H9 (cell line): ENCODE measurements at regions not wholly inside any gene's neighbourhood (a gene's known extent, or its start where the extent isn't known, plus 50 kb on each side); places are given as distances from the start of the nearest gene placed in this dataset.

ENCODE experiments used
- DNase-seq: peaks from one replicate; pipeline ENCODE4 v3.0.0-alpha.2; 2017
- H2AFZ ChIP-seq: one replicate; pipeline ENCODE4 v1.6.1; 2013; ENCODE audit warnings: mild to moderate bottlenecking, low read length, control low read depth, moderate library complexity
- H2AK5ac ChIP-seq: 2 replicates; pipeline ENCODE4 v1.6.1; 2013; ENCODE audit warnings: low read length, control low read depth, mixed read lengths; ENCODE audit not compliant: insufficient read length
- H2BK120ac ChIP-seq: one replicate; pipeline ENCODE4 v1.6.1; 2013; ENCODE audit warnings: low read depth, mild to moderate bottlenecking, low read length, control low read depth, inconsistent platforms; ENCODE audit not compliant: poor library complexity, severe bottlenecking
- H2BK12ac ChIP-seq: 2 replicates; pipeline ENCODE4 v1.6.1; 2013; ENCODE audit warnings: low read length, control low read depth, mixed read lengths, low read depth; ENCODE audit not compliant: insufficient read length
- H2BK15ac ChIP-seq: 2 replicates; pipeline ENCODE4 v1.6.1; 2013; ENCODE audit warnings: low read depth, low read length, control low read depth
- H2BK20ac ChIP-seq: one replicate; pipeline ENCODE4 v1.6.1; 2013; ENCODE audit warnings: low read depth, mild to moderate bottlenecking, low read length, control low read depth, inconsistent platforms; ENCODE audit not compliant: poor library complexity, severe bottlenecking
- H2BK5ac ChIP-seq: 2 replicates; pipeline ENCODE4 v1.6.1; 2013; ENCODE audit warnings: low read length, control low read depth, mixed read lengths; ENCODE audit not compliant: insufficient read length
- H3K14ac ChIP-seq: 2 replicates; pipeline ENCODE4 v1.6.1; 2013; ENCODE audit warnings: low read length, control low read depth; ENCODE audit not compliant: insufficient read depth
- H3K18ac ChIP-seq: 2 replicates; pipeline ENCODE4 v1.6.1; 2013; ENCODE audit warnings: low read depth, mild to moderate bottlenecking, mixed read lengths, low read length, control low read depth; ENCODE audit not compliant: insufficient read length
- H3K23ac ChIP-seq: 2 replicates; pipeline ENCODE4 v1.6.1; 2013; ENCODE audit warnings: low read length, control low read depth, mixed read lengths, low read depth; ENCODE audit not compliant: insufficient read length
- H3K23me2 ChIP-seq: 2 replicates; pipeline ENCODE4 v1.6.1; 2013; ENCODE audit warnings: low read depth, mild to moderate bottlenecking, mixed read lengths, low read length, control low read depth; ENCODE audit not compliant: insufficient read length, poor library complexity, severe bottlenecking
- H3K27ac ChIP-seq: 2 replicates; pipeline ENCODE4 v1.5.1; 2013; ENCODE audit warnings: low read length, control low read depth, mixed read lengths, low read depth; ENCODE audit not compliant: insufficient read length
- H3K27me3 ChIP-seq: 2 replicates; pipeline ENCODE4 v1.6.1; 2013; ENCODE audit warnings: low read length, control low read depth, inconsistent platforms; ENCODE audit not compliant: insufficient read depth
- H3K4ac ChIP-seq: 2 replicates; pipeline ENCODE4 v1.6.1; 2013; ENCODE audit warnings: low read depth, mild to moderate bottlenecking, control low read depth, inconsistent platforms, low read length, moderate library complexity
- H3K4me1 ChIP-seq: 2 replicates; pipeline ENCODE4 v1.6.1; 2013; ENCODE audit warnings: low read length, control low read depth, inconsistent platforms; ENCODE audit not compliant: insufficient read depth
- H3K4me2 ChIP-seq: 2 replicates; pipeline ENCODE4 v1.6.1; 2013; ENCODE audit warnings: low read length, control low read depth, mixed read lengths; ENCODE audit not compliant: insufficient read length, insufficient read depth
- H3K56ac ChIP-seq: 2 replicates; pipeline ENCODE4 v1.6.1; 2013; ENCODE audit warnings: low read depth, mild to moderate bottlenecking, mixed read lengths, low read length, control low read depth; ENCODE audit not compliant: insufficient read length
- H3K79me1 ChIP-seq: 2 replicates; pipeline ENCODE4 v1.6.1; 2013; ENCODE audit warnings: low read depth, mild to moderate bottlenecking, moderate library complexity, low read length, control low read depth, inconsistent platforms; ENCODE audit not compliant: insufficient read depth, poor library complexity, severe bottlenecking
- H3K79me2 ChIP-seq: 2 replicates; pipeline ENCODE4 v1.6.1; 2013; ENCODE audit warnings: low read length, control low read depth, inconsistent platforms; ENCODE audit not compliant: insufficient read depth
- H3K9ac ChIP-seq: 2 replicates; pipeline ENCODE4 v1.6.1; 2013; ENCODE audit warnings: low read length, control low read depth, mixed read lengths; ENCODE audit not compliant: insufficient read length; ENCODE audit errors: extremely low read depth
- H3K9me3 ChIP-seq: one replicate; pipeline ENCODE4 v1.6.1; 2013; ENCODE audit warnings: low read depth, low read length, inconsistent platforms; ENCODE audit not compliant: control insufficient read depth
- H3T11ph ChIP-seq: one replicate; pipeline ENCODE4 v1.6.1; 2013; ENCODE audit warnings: mild to moderate bottlenecking, low read length, control low read depth, inconsistent platforms
- H4K20me1 ChIP-seq: one replicate; pipeline ENCODE4 v1.6.1; 2013; ENCODE audit not compliant: control insufficient read depth, insufficient read length, insufficient read depth
- H4K5ac ChIP-seq: 2 replicates; pipeline ENCODE4 v1.6.1; 2013; ENCODE audit warnings: low read depth, mild to moderate bottlenecking, mixed read lengths, low read length, control low read depth; ENCODE audit not compliant: insufficient read length
- H4K8ac ChIP-seq: replicated peaks from 2 replicates; pipeline ENCODE4 v1.6.1; 2013; ENCODE audit warnings: low read length, control low read depth, mixed read lengths, low read depth; ENCODE audit not compliant: insufficient read length
- H4K91ac ChIP-seq: 2 replicates; pipeline ENCODE4 v1.6.1; 2013; ENCODE audit warnings: low read depth, mild to moderate bottlenecking, moderate library complexity, mixed read lengths, low read length, control low read depth; ENCODE audit not compliant: insufficient read length
- H3K27ac Mint-ChIP-seq, 3 experiments: 2 replicates in 2 of 3; 3 replicates in 1 of 3; pipeline ENCODE4 v1.8.0; 2020 to 2021; ENCODE audit warnings: mixed read lengths in 3 of 3, mild to moderate bottlenecking in 1 of 3, moderate library complexity in 1 of 3
- H3K27me3 Mint-ChIP-seq: 2 replicates; pipeline ENCODE4 v1.8.0; 2021; ENCODE audit warnings: low read depth, mild to moderate bottlenecking, moderate library complexity, mixed read lengths
- H3K36me3 Mint-ChIP-seq, 3 experiments: 2 replicates in 2 of 3; 3 replicates in 1 of 3; pipeline ENCODE4 v1.8.0; 2020 to 2021; ENCODE audit warnings: low read depth in 3 of 3, mixed read lengths in 3 of 3; ENCODE audit not compliant: insufficient read depth in 1 of 3
- H3K4me1 Mint-ChIP-seq, 2 experiments: 2 replicates each; pipeline ENCODE4 v1.8.0; 2020; ENCODE audit warnings: mixed read lengths in 2 of 2
- H3K4me3 Mint-ChIP-seq, 2 experiments: 2 replicates in 1 of 2; 3 replicates in 1 of 2; pipeline ENCODE4 v1.8.0; 2020 to 2021; ENCODE audit warnings: mild to moderate bottlenecking in 2 of 2, mixed read lengths in 2 of 2, moderate library complexity in 1 of 2
- H3K9me3 Mint-ChIP-seq, 2 experiments: 2 replicates in 1 of 2; 3 replicates in 1 of 2; pipeline ENCODE4 v1.8.0; 2020; ENCODE audit warnings: mild to moderate bottlenecking in 2 of 2, mixed read lengths in 2 of 2, moderate library complexity in 1 of 2
- CTCF ChIP-seq: fragments of 200-600 bp; sonication (generic); conservative IDR thresholded peaks from 3 replicates; pipeline ENCODE4 v1.8.0; 2021; ENCODE audit warnings: antibody characterized with exemption, mild to moderate bottlenecking
- WGBS: extraction: QIAGEN DNeasy Blood & Tissue Kit; methylation state at CpG from one replicate; pipeline ENCODE4 v1.1.7; 2013; ENCODE audit warnings: missing lambda C conversion rate, low lambda C conversion rate, mixed read lengths; ENCODE audit not compliant: insufficient read length; ENCODE audit errors: extremely low coverage; 5-methylcytosine and 5-hydroxymethylcytosine counted together

- TF ChIP-seq CTCF = no peak
- Histone ChIP-seq H2AK5ac (no peak overlapping the region), H2BK12ac (no peak overlapping the region), H3K4me1 (no peaks in the 10 kb centered on the region), H3K27ac (no peak overlapping the region), H2BK120ac (no peak overlapping the region), H4K8ac (no peak overlapping the region), H2AFZ (no peak overlapping the region), H3T11ph (no peak overlapping the region), H3K23me2 (no peaks in the 10 kb centered on the region), H3K56ac (no peak overlapping the region), H2BK15ac (no peak overlapping the region), H2BK20ac (no peak overlapping the region), H3K9ac (no peak overlapping the region), H3K23ac (no peak overlapping the region), H3K4ac (no peak overlapping the region), H4K5ac (no peak overlapping the region), H3K79me1 (no peaks in the 10 kb centered on the region), H3K27me3 (no peaks in the 10 kb centered on the region), H4K91ac (no peak overlapping the region), H2BK5ac (no peak overlapping the region), H3K14ac (no peak overlapping the region), H3K79me2 (no peaks in the 10 kb centered on the region), H3K18ac (no peak overlapping the region), H3K9me3 (no peaks in the 10 kb centered on the region), H4K20me1 (no peaks in the 10 kb centered on the region), H3K4me2 (no peak overlapping the region)
- Mint-ChIP-seq H3K36me3 (peaks cover 5 to 11% (median 7%) of the 10 kb centered on the region in 3 experiments; a peak in 6 of 7 replicates), H3K27ac (no peak overlapping the region; a peak in 1 of 7 replicates), H3K27me3 (no peaks in the 10 kb centered on the region), H3K4me3 (no peak overlapping the region), H3K9me3 (peaks cover 6 to 14% of the 10 kb centered on the region in 2 experiments; a peak in 4 of 5 replicates), H3K4me1 (peaks cover 4 to 6% of the 10 kb centered on the region in 2 experiments; a peak in 2 of 4 replicates)
- WGBS = no CpG with 5 or more reads among the region's 2 CpGs
- DNase-seq = no peak
Measured at GRCh38 chr4:126529997-126530396, 1102.8 kb upstream of the INTU start.
